ENCODE measurements at regions not wholly inside any gene's neighbourhood (a gene's known extent, or its start where the extent isn't known, plus 50 kb on each side); places are given as distances from the start of the nearest gene placed in this dataset.
"Not testable (repeated sequence)": the region's sequence is repeated elsewhere in the genome, so short reads cannot be mapped to it uniquely, and the experiment has no call there.

DNA sequence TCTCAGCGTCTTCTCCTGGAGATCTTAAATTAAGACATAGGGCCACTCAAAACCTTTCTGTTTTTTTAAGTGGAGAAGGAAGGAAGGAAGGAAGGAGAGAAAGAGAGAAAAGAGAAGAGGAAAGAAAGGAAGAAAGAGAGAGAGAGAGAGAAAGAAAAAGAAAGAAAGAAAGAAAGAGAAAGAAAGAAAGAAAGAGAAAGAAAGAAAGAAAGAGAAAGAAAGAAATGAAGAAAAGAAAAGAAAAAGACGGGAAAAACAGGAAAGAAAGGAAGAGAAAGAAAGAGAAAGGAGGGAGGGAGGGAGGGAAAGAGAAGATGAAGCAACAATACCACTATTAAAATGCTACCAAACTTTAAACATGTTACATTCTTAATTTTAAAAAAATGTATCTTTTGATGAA, 336.5 kb upstream of the ARID1B start:
- DNase-seq: no peak

DNA sequence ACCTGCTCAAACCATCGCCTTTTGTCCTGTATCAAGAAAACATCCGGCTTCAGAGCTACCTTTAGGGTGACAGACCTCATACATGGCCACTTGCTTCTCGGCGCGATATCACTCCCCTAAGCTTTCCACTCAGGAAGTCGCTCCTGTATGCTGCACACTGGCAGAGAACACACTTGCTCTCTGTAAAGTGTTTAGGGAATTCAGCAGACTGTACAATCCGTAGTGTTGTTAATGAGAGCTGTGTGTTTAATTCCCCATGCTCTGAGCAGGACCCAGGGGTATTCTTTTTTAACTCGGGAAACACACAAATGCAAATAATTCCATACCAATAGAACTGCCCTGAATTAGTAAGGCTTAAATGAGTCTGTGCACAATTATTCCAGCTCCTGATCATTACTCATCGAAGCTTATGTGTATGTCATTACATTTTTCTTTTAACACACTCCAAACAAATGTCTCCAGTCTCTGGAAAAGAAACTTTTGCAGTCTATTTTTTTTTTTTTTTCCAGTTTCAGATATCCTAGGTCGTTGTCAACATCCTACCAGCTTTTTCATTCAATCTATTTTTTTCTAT, 338.7 kb upstream of the ARID1B start:
- peak; percentile 28 for DNase-seq

GRCh38 chr6:156437121-156437879, 339.9 kb upstream of the ARID1B start:
- no peak for DNase-seq

GRCh38 chr6:156434795-156435190, 342.4 kb upstream of the ARID1B start:
- DNase-seq: no peak

DNA sequence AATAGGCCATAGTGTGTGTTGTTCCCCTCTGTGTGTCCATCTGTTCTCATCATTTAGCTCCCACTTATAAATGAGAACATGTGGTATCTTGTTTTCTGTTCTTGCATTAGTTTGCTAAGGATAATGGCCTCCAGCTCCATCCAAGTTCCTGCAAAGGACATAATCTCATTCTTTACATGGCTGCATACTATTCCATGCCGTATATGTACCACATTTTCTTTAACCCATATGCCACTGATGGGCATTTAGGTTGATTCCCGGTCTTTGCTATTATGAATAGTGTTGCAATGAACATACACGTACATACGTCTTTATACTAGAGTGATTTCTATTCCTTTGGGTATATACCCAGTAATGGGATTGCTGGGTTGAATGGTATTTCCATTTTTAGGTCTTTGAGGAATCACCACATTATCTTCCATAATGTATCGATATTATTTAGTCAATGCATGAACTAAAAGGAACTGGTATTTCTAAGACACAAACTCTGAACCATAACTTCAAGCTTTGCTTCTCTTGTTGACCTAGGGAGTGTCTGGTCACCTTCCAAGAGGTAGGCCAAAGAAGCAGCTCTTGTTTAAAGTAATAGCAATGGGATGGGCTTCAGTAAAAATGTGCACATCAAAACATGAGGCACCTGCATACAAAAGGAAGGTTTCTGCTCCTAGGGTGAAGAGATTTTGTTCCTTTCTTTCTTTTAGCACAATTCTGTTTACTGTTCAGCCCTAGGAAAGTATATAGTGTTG, 343.0 kb upstream of the ARID1B start:
- no peak for DNase-seq

DNA sequence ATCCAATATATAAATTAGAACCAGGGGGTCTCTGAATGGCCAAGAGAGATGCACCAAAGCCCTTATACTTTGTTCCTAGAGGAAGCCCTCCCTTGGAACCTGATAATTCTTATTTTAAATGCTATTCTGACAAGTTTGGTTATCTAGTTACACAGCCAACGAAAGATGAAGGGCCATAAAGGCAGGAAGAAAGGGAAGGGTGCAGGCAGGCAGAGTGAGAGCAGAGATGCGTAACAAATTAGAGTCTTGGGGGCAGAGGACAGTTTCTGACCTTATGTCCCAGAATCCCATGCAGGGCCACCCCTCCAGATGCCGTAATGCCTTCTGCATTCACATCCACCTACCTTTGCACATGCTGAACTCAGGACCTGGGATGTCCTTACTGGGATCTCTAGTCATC, 344.6 kb upstream of the ARID1B start:
- DNase-seq: no peak

- DNase-seq: no peak
These were observed 346.8 kb upstream of the ARID1B start for GRCh38 chr6:156430386-156430785.

DNA sequence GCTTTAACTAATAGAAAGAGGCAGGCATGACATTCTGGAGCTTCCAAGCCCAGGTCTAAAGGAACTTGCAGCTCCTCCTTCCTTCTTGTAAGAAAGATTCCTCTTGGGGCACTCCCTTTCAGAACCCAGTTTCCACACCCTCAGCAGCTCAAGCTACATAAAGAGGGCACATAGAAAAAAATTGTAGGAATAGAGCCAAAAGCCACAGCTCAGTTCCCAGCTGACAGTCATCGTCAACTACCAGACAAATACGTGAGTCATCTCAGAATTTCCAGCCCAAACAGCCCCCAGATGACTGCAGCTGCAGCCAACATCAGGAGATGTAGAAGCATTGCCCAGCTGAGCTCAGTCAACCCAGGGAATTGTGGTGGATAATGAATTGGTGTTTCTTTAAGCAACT, 349.8 kb upstream of the ARID1B start:
- no peak for DNase-seq

GRCh38 chr6:156425359-156426020, 351.7 kb upstream of the ARID1B start:
- no peak for DNase-seq

GRCh38 chr6:156423829-156424228, 353.3 kb upstream of the ARID1B start:
- DNase-seq: no peak

- no peak for DNase-seq
These were observed 354.1 kb upstream of the ARID1B start for GRCh38 chr6:156423075-156423474.

- DNase-seq: no peak
These were observed 355.2 kb upstream of the ARID1B start for GRCh38 chr6:156421933-156422332.

DNA sequence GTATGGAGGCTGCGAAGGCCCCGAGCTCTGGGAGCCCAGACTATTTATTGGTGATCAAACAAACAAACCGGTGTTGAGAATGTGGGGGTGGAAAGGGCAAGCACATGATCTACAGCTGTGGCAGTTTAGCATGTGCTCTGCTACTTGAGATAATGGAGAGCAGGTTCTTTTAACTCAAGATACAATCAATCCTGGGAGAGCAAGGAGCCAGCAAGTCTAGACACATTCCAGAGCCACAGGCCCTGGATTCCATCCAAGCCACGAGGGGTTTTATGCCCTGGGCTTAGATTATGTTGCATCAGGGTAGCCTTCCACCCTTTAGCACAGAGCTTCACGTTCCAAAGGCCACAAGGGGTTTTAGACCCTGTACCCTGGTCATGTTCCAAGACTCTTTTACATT, 355.9 kb upstream of the ARID1B start:
- DNase-seq: not testable (repeated sequence)

- DNase-seq: no peak
These were observed 356.8 kb upstream of the ARID1B start for GRCh38 chr6:156420172-156420993.

GRCh38 chr6:156419594-156419993, 357.6 kb upstream of the ARID1B start:
- no peak for DNase-seq

DNA sequence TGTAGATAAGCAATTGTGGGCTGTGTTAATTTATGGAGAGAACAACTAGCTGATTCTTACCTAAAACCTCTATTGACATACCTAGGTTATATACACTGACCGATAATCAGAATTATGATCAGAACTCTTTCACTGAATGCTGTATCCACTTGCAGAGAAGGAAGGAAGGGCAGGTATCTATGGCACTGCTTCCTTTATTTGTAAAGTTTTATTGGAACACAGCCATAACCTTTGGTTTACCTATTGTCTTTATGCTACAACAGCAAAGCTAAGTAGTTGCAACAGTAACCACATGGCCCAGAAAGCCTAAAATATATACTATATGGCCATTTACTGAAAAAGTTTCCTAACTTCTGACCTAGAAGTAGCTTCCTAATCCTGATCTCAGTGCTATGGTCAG, 358.9 kb upstream of the ARID1B start:
- DNase-seq: no peak

DNA sequence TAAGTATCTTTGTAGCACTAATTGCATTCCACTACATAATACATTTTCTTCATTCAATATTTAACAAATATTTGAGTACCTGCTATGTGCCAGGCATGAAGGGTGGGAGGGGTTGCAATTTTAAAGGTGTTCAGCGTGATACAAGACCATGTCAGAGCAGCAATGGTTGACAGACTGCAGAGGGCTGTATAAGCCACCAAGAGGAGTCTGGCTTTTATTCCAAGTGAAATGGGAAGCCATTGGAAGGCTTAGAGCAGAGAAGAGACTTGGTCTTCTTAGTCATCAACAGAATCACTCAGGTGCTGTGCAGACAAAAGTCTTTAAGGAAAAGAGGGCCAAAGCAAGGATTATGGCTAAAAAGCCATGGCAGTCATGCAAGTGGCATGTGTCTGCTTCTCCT, 360.8 kb upstream of the ARID1B start:
- DNase-seq: no peak

DNA sequence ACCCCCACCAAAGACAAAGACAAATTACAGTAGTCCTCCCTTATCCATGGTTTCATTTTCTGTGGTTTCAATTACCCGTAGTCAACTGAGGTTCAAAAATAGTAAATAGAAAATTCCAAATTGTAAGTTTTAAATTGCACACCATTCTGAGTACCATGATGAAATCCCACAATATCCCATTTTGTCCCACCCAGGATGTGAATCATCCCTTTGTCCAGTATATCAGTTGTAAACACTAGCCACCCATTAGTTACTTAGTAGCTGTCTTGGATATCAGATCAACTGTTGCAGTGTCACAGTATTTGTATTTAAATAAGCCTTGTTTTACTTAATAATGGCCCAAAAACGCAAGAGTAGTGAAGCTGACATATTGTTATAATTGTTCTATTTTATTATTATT, 364.0 kb upstream of the ARID1B start:
- DNase-seq: no peak

DNA sequence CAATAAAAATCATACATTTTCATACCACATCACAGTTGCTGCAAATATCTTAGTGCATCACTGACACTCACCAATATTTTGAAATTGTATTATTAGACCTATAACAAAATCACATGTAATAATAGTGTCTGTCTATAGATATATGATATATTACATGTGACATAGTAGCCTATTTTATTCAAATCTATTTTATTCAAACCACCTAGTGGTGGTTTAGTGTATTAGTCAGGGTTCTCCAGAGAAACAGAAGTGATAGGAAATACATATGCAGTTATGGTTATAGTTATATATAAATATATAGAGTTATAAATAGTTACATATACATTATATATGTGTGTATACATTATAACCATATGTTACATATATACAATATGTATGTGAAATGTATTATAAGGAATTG, 366.5 kb upstream of the ARID1B start:
- no peak for DNase-seq

DNA sequence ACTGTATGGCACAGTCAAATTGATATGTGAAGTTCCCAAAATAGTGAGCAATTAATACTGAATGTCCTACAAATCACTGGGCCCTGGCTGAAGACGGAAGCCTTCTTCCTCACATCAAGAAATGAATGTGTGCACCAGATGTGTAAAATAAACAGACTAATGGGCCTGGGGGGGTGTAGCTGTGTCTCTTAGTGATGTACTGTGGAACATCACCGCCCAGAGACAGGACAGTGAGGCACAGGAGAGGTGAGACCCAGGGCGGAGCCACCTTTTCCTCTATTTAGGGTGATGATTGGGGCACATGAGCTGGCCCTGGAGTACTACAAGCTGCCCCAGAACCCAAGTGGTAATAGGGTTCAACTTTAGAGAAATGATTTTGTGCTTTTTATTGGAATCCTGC, 368.5 kb upstream of the ARID1B start:
- no peak for DNase-seq

- DNase-seq: no peak
These were observed 369.8 kb upstream of the ARID1B start for GRCh38 chr6:156407334-156407733.

DNA sequence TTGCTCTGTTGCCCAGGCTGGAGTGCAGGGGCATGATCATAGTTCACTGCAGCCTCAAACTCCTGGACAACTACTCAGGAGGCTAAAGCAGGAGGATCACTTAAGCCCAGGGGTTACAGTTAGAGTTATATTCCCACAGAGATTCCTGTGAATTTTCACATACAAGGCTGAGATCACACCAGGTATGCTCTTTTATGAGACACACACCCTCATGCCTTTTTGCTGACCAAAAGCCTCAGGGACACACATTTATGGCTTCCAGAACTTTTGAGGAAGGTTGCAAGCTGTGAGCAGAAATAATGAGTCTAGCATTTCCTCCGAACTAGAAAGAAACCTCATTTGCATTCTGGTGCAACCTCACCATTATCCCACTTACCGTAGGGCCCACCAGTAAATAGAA, 370.5 kb upstream of the ARID1B start:
- DNase-seq: no peak

Data from skin of body (tissue), 1 donor.